HG02798 (cell line): ENCODE measurements at regions not wholly inside any gene's neighbourhood (a gene's known extent, or its start where the extent isn't known, plus 50 kb on each side); places are given as distances from the start of the nearest gene placed in this dataset.

Source experiments
- ATAC-seq: cut with Tn5 transposase; IDR thresholded peaks from one replicate; pipeline ENCODE4 v1.9.1; 2021; ENCODE audit warnings: mild to moderate bottlenecking; ENCODE audit not compliant: unreplicated experiment, poor library complexity

DNA sequence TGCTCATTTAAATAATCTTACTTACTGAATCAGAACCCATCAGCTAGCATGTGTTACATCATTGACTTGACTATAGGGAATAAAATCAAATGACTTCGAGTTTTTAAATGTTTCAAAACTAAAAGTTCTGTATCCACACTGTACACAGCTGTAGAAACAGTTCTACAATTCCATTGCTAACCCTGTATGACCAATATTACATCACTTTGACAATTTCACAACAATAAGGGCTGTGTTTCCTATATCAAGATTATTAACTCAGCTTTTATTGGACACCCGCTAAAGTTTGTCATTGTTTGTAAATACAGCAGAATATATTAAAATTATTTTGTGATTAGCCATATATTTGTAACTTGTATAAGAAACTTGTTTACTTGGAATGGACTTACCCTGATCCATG, 540.8 kb downstream of the PRELID2 start:
- ATAC-seq: no peak

DNA sequence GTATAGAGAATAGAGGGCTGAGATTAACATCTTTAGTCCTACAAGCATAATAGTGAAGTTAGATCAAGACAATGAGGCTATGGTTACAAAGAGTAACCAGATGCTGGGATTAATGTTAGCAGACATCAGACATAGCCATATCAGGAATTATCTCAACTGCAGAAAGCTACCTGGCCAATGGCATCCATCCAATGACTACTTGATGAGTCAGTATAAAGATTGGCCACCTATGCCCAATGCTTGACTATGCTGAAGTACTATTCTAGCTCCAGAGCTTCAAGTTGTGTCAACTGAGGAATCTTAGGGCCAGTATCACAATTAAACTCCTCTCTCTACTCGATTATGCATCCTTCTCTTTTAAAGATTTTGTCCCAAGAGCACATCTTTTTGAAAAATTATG, 541.4 kb downstream of the PRELID2 start:
- no peak for ATAC-seq

DNA sequence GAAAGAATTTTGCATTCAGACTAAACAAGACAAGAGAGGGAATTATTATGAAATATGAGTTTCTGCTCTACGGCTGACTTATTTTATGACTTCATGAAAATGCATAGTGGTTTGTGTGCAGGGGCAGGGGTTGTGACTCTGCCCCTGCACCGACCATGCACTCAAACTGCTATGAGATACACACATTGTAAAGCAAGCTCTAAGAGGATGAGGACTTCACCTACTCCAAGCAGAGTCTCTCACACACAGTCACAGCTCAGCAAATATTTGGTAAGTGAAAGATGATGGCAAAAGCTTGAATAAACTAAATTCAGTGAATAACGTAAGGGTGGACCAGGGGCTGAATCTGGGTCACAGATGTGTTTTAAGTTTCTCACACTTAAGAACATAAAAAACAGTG, 542.9 kb downstream of the PRELID2 start:
- no peak for ATAC-seq

DNA sequence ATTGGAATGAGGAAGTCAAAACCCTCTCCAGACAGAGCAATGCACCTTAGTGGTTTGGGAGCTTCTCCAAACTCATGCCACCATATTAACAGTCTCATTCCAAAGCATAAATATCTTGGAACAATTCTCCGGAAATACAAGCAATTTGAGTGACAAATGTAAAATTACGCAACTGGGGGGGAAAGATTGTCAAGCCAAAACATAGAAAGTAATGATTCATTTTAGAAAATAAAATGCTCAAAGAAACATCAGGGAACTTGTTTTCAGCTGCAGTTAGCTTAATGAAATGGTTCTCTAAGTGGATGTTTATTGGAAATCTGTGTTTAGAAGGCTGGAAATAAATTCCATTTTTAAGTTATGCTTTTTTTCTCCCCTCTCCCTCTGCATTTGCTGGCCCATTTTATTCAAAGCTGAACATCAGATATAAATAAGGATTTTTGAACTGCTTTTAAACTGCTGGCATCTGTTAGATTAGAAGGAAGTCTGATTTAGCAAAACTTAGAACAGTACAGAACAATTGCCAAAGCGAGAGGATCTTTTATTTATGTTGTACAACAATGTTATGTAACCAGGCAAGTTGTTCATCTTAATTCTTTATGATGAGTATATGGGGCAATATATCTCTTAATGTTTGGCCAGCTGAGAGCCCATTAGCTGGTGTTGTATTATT, 551.9 kb downstream of the PRELID2 start:
- ATAC-seq: no peak

DNA sequence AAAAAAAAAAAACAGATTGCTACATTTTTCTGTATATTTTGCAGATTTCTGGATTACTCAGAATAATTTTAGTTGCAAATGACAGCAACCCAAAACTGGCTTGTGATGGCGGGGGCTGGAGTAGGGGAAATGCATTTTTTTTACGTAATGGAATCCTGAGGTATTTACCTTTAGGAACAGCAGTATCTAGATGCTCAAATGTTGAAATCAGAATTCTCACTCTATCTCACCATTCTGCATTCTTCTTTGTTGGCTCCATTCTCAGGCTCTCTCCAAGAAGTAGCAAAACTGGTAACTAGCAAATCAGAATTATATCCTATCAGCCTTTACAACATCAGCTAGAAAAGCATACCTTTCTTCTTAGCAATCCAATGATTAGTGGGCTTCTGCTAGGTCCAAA, 554.3 kb downstream of the PRELID2 start:
- no peak for ATAC-seq

DNA sequence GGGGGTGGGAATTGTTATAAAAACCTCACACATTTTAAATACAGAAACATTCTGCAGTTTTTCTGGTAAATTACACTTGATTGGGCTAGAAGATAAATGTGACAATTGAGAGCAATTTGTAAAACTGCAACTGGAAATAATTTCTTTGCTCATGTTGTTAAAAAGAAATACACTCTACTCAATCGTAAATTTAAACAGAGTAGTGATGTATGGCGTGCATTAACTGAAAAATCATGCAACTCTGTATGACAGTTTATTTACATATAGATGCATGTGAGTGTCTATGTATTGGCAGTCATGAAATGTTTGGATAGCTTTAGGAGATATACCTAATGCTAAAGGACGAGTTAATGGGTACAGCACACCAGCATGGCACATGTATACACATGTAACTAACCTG, 554.9 kb downstream of the PRELID2 start:
- ATAC-seq: no peak

DNA sequence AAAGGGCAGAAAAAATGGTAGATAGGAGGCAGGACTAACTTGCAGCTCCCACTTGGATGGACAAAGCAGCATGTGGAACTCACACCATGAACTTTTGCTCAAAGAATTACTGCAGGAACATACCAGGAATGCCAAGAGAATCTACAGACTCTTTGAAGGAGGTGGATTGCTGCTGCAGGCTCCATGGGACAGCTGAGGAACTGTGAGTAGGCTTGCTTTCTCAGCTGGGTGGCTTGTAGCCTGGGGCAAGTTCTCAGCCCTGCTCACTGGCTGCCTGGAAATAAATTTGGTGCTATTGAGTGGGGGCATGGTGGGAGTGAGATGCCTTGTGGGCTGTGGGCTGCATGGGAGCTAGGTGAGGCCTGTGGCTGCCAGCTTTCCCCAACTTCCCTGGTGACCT, 574.5 kb downstream of the PRELID2 start:
- ATAC-seq: no peak

DNA sequence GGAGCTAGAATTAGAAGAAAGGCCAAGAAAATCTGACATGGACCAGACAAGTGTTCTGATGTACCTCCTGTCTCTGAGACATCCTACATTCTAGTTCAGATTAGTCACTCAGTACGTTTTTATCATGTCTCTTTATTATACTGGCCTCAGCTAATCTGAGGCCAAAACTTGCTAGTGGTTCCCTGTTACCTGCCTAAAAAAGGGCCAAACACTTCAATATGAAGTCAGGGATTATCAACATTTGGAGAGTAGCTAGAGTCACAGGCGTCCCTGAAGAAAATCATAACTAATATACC, 587.4 kb downstream of the PRELID2 start:
- ATAC-seq: no peak

DNA sequence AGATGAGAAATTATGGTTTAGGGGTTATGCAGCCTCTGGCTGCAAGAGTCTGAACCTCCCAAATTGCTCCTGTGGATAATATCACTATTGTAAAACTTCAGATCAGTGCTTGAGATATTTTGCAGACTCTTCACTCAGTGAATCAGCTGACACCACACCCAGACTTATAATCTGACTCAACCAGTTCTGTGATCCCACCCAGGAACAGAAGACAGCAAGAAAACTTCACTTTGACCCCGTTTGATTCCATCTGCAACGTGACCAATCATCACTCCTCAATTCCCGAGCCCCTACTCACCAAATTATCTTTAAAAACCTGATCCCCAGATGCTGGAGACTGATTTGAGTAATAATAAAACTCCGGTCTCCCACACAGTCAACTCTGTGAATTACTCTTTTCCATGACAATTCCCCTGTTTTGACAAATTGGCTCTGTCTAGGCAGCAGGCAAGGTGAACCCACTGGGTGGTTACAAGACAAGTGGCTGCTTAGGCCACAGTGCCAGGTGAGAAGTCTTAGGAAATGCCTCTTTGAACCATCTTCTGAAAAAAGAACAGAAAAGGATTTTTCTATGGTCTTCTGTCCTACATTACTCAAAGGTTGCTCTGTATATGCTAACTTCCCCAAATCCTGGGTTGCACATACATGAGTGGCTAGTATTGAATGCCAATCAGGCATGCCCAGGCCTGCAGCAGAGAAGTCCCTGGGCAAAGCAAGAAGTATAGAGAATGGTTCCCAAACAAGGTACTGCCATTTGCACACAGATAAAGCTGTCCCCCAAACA, 588.0 kb downstream of the PRELID2 start:
- no peak for ATAC-seq

DNA sequence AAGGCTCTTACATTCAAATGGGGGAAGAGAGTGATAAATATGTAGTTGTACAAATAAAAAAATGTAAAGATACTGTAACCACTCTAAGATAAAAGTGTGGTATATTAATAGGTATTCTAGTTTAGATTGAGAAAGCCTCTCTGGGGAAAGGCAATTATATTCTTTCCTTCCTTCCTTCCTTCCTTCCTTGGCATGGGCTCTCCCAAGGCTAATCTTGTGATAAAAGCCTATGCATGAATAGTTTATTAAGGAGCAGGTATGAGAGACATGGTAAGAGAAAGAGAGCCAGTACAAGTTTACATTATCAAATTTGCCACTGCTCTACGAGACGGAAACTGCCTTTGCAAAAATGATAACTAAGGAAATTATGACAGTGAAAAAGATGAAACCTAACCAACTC, 588.8 kb downstream of the PRELID2 start:
- no peak for ATAC-seq

DNA sequence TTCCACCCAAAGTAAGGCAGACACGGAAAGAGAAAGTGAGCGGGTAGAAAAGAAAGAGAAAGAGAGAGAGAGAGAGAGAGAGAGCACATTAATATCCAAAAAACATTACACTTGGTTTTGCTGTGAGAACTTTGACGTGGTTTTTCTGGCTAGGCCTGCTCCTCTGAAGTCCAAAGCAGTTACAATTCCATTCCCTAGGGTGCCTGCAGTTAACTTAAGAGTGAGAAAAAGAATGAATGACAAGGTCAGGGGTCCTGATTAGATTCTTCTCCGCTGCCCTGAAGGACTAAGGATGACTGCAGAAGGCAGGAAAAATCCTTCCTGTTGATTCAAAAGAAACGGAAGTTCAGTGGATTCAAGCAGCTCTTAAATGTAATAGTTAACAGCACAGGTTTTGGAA, 589.8 kb downstream of the PRELID2 start:
- no peak for ATAC-seq

DNA sequence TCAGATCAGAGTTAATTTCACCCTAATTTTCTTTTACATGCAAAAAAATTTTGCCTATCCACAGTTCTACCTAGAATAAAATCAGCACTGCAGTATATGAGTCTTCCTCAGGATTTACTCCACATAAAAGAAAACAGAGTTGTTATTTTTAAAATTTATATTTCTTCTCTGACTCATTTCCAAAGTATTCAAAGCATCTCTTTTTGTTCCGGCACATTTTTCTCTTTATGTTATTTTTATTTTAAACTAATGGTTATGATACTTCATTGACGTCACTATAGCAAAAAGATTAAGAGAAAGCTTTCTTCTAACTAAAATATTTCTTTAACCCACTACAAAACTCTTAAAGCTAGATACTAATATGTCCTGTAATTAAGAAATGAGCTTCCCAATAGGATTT, 590.4 kb downstream of the PRELID2 start:
- no peak for ATAC-seq

DNA sequence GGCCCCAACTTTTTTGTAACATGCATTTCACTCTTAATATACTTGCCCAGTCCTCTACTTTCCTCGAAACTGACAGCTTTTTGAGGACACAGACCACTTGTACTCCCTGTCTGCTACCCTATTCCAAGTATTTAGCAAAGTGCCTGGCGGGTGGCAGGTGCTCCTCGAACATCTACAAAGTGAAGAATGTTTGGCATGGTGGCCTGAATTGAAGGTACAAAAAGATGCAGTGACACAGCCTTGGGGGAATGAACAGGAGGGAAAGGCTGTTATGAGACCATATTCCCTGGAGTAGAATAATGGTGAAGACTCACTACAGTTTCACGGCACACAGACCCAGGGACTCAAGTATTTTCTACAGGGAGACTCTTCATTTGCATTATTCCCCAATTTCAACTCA, 590.9 kb downstream of the PRELID2 start:
- ATAC-seq: no peak

DNA sequence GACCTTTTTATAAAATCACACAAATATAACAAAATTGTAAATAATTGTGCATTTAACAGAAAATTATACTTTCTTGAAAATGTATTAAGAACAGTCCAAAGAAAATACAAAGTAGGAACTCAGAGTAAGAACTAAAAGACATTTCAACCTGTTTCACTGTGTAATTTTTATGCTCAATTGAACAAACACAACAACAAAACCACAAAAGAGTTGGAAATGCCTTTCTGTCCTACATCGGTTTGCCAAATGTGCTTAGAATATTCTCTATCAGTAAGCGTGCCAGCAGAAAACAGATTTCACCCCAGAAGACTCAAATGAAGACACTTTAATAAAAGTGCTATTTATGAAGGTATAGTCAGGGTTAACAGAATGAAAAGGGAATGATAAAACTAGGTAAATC, 592.1 kb downstream of the PRELID2 start:
- ATAC-seq: no peak

DNA sequence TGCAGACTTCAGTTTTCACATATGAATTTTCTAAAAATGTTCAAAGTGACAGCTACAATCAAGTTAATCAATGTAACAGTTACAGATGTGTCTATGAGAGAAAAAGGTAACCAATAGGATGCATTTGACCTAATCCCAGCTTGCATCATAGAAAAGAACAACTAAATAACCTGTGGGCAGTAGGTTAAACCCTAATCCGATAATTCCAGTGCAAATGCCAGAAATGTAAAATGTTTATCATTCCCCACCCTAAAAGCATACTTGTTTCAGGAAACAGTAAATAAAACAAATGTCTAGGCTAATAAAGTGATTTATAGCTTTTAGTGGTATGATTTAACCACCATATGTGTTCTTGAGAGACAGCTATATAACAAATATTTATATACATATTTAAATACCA, 592.6 kb downstream of the PRELID2 start:
- no peak for ATAC-seq

DNA sequence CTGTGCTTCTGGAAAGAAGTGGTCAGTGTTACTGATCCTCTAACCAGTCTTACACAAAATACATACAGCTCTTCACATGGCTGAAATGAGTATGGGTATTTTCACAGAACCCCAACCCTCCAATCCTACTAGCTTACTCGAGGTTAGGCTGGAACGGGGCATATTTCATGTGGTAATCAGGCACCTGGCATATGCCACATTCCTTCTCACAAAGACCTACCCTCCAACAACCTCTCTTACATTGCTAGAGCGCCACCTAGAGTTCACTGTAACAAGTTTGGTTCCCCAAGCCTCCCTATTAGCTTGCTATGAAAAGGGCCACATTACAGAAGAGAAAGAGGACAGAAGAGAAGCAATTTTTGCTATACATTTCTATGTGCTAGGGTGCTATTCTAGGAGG, 597.3 kb downstream of the PRELID2 start:
- peak; percentile 74 for ATAC-seq

DNA sequence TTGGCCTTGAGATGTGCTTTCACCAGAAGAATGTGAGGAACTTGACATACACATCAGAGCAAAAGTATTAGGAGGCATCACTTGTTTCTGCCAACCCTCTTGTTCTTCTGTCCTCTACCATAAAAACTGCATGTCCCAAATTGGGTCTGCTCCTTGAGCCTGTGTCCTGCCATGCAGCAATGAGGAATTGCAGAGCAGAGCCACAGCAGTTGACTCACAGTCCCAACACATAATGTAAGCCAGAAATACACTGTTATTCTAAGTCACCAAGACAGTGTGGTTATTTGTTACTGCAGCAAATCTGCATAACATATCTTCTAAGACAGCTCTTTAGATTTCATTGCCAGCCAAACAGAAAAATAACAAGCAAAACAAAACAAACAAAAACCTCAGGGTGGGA, 598.2 kb downstream of the PRELID2 start:
- no peak for ATAC-seq

DNA sequence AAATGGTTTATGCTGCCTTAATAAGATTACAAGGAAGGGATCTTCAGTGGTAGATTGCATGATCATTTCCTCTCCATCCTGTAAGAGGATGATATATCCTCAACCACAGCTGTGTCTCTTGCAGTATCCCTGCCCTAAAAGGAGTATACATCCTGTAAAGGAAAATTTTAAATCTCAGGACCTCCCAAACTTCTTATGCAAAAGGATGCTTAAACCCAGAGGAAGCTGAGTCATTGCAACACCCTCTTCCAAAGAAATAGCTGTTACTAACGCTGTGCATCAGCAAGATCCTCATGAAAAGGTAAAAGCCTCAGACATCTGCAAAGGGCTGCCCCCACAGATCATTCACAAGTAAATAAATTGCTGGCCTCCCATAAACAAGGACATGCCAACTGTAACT, 599.0 kb downstream of the PRELID2 start:
- no peak for ATAC-seq

DNA sequence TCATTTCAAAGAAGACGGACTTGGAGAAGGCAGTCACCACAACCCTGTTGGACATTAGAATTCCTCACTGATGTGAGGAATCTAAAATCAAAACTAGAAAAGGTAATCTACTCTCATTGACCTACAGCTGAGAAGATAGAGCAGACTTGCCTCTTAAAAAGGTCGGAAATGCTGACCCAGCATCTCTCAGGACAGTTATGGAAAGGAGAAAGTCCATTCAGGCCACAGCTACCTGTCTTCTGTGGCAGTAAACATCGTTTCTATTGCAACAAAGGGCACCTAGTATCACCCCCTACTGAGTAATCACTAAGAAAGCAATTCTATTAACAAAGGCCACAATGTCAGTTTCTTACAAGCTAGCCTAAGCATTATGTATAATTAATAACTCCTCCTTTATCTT, 601.7 kb downstream of the PRELID2 start:
- ATAC-seq: no peak

DNA sequence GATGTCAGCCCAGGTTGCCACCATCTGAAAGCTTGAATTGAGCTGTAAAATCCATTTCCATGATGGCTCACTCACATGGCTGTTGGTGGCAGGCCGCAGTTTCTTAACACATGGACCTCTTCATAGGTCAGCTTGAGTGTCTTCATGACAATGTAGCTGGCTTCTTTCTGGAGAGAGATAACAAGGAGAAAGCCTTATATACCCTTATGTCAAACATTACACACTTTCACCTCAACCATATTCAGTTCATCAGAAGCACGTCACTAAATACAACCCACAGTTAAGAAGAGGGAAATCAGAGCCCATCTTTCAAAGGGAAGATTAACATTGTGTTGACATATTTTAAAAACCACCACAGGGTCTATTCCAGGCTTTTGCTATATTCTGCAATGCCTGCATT, 604.4 kb downstream of the PRELID2 start:
- no peak for ATAC-seq

DNA sequence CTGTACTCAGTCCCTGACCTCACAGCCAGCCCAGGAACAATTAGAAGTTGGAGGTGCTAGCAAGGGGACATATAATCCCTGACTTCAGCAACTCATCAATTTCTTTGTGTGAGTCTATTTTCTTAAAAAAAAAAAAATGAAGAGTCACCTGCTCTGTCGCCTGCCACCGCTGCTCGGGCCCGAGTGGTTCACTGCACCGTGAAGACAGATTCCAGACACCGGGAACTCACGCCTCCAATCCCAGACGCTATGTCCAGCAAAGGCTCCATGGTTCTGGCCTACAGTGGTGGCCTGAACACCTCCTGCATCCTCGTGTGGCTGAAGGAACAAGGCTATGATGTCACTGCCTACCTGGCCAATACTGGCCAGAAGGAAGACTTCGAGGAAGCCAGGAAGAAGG, 606.6 kb downstream of the PRELID2 start:
- no peak for ATAC-seq

DNA sequence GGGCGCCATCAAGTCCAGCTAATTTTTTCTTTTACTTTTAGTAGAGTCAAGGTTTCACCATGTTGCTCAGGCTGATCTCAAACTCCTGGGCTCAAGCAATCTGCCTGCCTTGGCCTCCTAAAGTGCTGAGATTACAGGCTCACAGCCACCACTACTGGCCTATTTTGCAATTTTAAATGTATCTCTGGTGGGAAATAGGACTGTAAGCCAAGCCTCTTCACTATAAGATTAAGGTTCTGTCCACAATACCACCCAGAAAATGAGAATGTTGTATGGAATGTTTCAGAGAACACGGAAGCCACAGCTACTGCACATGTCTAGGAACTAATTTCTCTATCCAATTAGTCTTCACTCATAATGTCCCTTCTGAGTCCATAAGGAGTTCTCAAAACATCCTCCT, 607.3 kb downstream of the PRELID2 start:
- no peak for ATAC-seq
